Endodermal cell (in vitro differentiated cells): ENCODE measurements at regions not wholly inside any gene's neighbourhood (a gene's known extent, or its start where the extent isn't known, plus 50 kb on each side); places are given as distances from the start of the nearest gene placed in this dataset.

Experiments
- DNase-seq: peaks from one replicate; pipeline ENCODE4 v3.0.0-alpha.2; 2017
- H3K27ac ChIP-seq: 2 replicates; pipeline ENCODE4 v1.5.1; 2013; ENCODE audit warnings: mild to moderate bottlenecking, low read depth, low read length, moderate library complexity
- H3K27me3 ChIP-seq: 2 replicates; pipeline ENCODE4 v1.6.1; 2013; ENCODE audit warnings: mild to moderate bottlenecking, low read length, moderate library complexity; ENCODE audit not compliant: insufficient read depth, control insufficient read depth, poor library complexity, severe bottlenecking
- H3K36me3 ChIP-seq: 2 replicates; pipeline ENCODE4 v1.7.0; 2013; ENCODE audit warnings: mild to moderate bottlenecking, low read length, moderate library complexity; ENCODE audit not compliant: control insufficient read depth, insufficient read depth
- H3K4me1 ChIP-seq: one replicate; pipeline ENCODE4 v1.7.0; 2013; ENCODE audit warnings: low read length; ENCODE audit not compliant: control insufficient read depth, insufficient read depth
- H3K4me3 ChIP-seq: 2 replicates; pipeline ENCODE4 v1.5.1; 2013; ENCODE audit warnings: mild to moderate bottlenecking, low read length, moderate library complexity
- H3K9ac ChIP-seq: 2 replicates; pipeline ENCODE4 v1.6.1; 2013; ENCODE audit warnings: mild to moderate bottlenecking, low read length, moderate library complexity; ENCODE audit not compliant: poor library complexity, severe bottlenecking; ENCODE audit errors: extremely low read depth
- H3K9me3 ChIP-seq: 2 replicates; pipeline ENCODE4 v1.6.1; 2013; ENCODE audit warnings: mild to moderate bottlenecking, low read length, moderate library complexity; ENCODE audit not compliant: control insufficient read depth
- H3K27ac Mint-ChIP-seq: 2 replicates; pipeline ENCODE4 v1.8.0; 2020; ENCODE audit warnings: mixed read lengths
- H3K27me3 Mint-ChIP-seq: 2 replicates; pipeline ENCODE4 v1.8.0; 2021; ENCODE audit warnings: mild to moderate bottlenecking, mixed read lengths; ENCODE audit not compliant: insufficient read depth
- H3K36me3 Mint-ChIP-seq: 2 replicates; pipeline ENCODE4 v1.8.0; 2020; ENCODE audit warnings: low read depth, mixed read lengths
- H3K4me1 Mint-ChIP-seq: 2 replicates; pipeline ENCODE4 v1.8.0; 2020; ENCODE audit warnings: mixed read lengths
- H3K4me3 Mint-ChIP-seq: 2 replicates; pipeline ENCODE4 v1.8.0; 2020; ENCODE audit warnings: mild to moderate bottlenecking, moderate library complexity, mixed read lengths
- H3K9me3 Mint-ChIP-seq: 2 replicates; pipeline ENCODE4 v1.8.0; 2020; ENCODE audit warnings: mild to moderate bottlenecking, mixed read lengths
- WGBS, 2 experiments: methylation state at CpG; one replicate each; pipeline versions ENCODE4 v1.1.5 to v1.1.7; 2013; ENCODE audit warnings: missing lambda C conversion rate in 2 of 2, mixed read lengths in 1 of 2; ENCODE audit not compliant: insufficient coverage in 1 of 2, insufficient read length in 1 of 2; 5-methylcytosine and 5-hydroxymethylcytosine counted together
- TF ChIP-seq, protein P1 (sequence below): fragments of 200-600 bp; sonication (generic); conservative IDR thresholded peaks from 2 replicates; pipeline ENCODE4 v1.5.0; 2021; ENCODE audit warnings: antibody characterized with exemption, mild to moderate bottlenecking

DNA sequence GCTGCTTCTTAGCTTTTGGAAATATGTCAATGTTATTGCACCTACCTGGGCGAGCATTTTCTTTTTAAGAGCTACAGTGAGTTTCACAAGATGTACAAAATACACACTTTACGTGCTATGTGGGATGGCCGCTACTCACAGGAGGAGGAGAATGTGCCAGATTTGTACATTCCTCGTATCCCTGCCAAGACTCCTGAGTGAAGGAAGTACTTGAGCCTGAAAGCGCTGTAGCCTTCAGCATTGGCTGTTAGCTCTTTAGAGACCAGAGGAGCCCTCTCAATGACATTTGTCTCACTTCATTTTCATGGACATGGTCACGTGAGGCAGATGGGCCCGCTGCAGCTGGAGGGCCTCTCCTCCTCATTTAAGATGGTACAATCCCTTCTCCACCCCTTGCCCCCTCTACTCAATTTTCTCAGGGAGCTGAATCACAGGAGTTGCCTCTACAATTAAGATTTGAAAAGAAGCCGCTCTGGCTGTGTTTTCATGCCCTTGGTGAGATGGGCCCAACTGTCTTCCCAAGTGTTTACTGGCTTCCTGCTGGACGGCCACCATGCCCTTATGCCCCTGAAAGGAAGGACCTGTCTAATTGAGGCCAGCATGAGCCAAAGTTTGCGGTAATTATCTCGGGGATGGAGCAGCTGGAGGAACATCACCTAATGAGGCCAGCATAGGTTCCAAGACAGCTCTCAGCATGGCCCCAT is 442.6 kb downstream of the PRDM2 start:
- H3K9me3 ChIP-seq = no peaks in the 10 kb centered on the region
- TF ChIP-seq, protein P1, sequence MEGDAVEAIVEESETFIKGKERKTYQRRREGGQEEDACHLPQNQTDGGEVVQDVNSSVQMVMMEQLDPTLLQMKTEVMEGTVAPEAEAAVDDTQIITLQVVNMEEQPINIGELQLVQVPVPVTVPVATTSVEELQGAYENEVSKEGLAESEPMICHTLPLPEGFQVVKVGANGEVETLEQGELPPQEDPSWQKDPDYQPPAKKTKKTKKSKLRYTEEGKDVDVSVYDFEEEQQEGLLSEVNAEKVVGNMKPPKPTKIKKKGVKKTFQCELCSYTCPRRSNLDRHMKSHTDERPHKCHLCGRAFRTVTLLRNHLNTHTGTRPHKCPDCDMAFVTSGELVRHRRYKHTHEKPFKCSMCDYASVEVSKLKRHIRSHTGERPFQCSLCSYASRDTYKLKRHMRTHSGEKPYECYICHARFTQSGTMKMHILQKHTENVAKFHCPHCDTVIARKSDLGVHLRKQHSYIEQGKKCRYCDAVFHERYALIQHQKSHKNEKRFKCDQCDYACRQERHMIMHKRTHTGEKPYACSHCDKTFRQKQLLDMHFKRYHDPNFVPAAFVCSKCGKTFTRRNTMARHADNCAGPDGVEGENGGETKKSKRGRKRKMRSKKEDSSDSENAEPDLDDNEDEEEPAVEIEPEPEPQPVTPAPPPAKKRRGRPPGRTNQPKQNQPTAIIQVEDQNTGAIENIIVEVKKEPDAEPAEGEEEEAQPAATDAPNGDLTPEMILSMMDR = no peak
- no peak for DNase-seq
- Mint-ChIP-seq H3K36me3 (no peaks in the 10 kb centered on the region), H3K27me3 (peaks cover 59% of the 10 kb centered on the region), H3K27ac (no peak overlapping the region), H3K4me1 (no peaks in the 10 kb centered on the region), H3K4me3 (no peak overlapping the region), H3K9me3 (no peaks in the 10 kb centered on the region)
- no peak overlapping the region for H3K4me3 ChIP-seq
- no peaks in the 10 kb centered on the region for H3K4me1 ChIP-seq
- H3K27ac ChIP-seq = no peak overlapping the region
- H3K27me3 ChIP-seq = peaks cover 93% of the 10 kb centered on the region
- no peaks in the 10 kb centered on the region for H3K36me3 ChIP-seq
- WGBS, 2 experiments = 93 to 94% methylated on average over 9 to 11 of the region's 11 CpGs
- no peak overlapping the region for H3K9ac ChIP-seq

DNA sequence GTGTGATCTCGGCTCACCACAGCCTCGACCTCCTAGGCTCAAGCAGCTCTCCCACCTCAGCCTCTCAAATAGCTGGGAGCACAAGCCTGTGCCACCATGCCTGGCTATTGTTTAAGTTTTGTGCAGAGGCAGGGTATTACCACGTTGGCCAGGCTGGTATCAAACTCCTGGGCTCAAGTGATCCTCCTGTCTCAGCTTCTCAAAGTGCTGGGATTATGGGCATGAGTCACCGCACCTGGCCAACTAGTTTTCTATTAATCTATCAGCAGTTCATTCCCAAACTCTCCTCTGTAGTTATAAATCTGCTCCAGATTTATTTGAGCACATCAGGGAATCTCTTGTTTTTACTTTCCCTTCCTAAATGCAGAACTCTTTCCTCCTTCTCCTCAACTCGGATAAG is 443.8 kb downstream of the PRDM2 start:
- Mint-ChIP-seq H3K9me3 (no peaks in the 10 kb centered on the region), H3K4me1 (no peaks in the 10 kb centered on the region), H3K4me3 (no peak overlapping the region), H3K27me3 (peaks cover 47% of the 10 kb centered on the region), H3K27ac (no peak overlapping the region), H3K36me3 (no peaks in the 10 kb centered on the region)
- Histone ChIP-seq H3K4me3 (no peak overlapping the region), H3K9me3 (no peaks in the 10 kb centered on the region), H3K9ac (no peak overlapping the region), H3K36me3 (no peaks in the 10 kb centered on the region), H3K27ac (no peak overlapping the region), H3K27me3 (peaks cover 87% of the 10 kb centered on the region), H3K4me1 (no peaks in the 10 kb centered on the region)
- TF ChIP-seq, protein P1 = no peak
- DNase-seq = no peak
- WGBS, 2 experiments = 89 to 94% methylated on average over 5 of the region's 5 CpGs

DNA sequence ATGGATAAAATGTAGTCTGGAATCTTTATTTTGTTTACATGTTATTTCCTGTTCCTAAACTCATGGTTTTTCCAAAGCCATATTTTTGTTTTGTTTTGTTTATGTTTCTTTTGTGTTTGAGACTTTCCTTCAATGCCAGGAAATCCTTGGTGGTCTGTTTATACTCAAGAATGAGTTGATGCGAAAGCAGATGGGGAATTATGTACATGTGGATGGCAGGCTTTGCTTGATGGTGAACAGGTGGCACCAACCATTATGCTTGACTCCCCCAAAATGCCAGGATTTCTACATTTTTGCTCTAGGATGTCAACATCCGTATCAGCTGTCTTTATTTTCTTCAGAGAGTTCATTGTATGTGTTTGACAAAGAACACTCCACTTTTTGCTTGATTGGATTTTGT is 448.5 kb downstream of the PRDM2 start:
- Mint-ChIP-seq H3K27ac (no peak overlapping the region), H3K9me3 (peaks cover 2% of the 10 kb centered on the region), H3K27me3 (peaks cover 9% of the 10 kb centered on the region), H3K4me1 (peaks cover 5% of the 10 kb centered on the region), H3K36me3 (no peaks in the 10 kb centered on the region), H3K4me3 (no peak overlapping the region)
- Histone ChIP-seq H3K9ac (no peak overlapping the region), H3K4me3 (no peak overlapping the region), H3K4me1 (no peaks in the 10 kb centered on the region), H3K9me3 (no peaks in the 10 kb centered on the region), H3K27me3 (peaks cover 39% of the 10 kb centered on the region), H3K27ac (no peak overlapping the region), H3K36me3 (no peaks in the 10 kb centered on the region)
- no peak for DNase-seq
- WGBS, 2 experiments = 98 to 100% methylated on average over 2 of the region's 2 CpGs
- TF ChIP-seq, protein P1 = no peak
